ENCODE measurements at regions not wholly inside any gene's neighbourhood (a gene's known extent, or its start where the extent isn't known, plus 50 kb on each side); places are given as distances from the start of the nearest gene placed in this dataset.

DNA sequence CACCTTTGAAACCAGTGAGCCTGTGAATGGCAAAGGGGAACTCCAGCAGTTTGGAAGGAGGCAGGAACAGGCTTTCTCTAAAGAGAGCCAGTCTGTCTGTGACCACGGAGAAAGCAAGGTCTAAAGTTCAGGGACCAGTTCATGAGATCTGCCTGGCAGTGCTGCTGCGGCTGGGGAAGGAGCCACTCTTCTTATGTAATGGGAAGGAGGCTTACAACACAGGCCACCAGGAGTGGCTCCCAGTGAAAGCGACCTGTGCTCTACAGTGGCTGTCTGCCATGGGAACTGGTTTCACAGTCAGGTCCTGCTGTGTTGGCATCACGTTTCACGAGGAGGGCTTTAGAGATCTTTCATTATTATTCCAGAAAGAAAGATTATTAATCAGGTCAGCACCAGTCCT, 291.9 kb upstream of the PRDM1 start:
- H3K4me3 ChIP-seq (ENCODE audit: low read depth, low read length) = no peak overlapping the region
- DNase-seq (ENCODE audit: low read depth) = peak; percentile 23
- in situ Hi-C loops (cut with HindIII; ENCODE audit: low sequenced_read_pairs) = no loop called here
- TF ChIP-seq, protein P1, sequence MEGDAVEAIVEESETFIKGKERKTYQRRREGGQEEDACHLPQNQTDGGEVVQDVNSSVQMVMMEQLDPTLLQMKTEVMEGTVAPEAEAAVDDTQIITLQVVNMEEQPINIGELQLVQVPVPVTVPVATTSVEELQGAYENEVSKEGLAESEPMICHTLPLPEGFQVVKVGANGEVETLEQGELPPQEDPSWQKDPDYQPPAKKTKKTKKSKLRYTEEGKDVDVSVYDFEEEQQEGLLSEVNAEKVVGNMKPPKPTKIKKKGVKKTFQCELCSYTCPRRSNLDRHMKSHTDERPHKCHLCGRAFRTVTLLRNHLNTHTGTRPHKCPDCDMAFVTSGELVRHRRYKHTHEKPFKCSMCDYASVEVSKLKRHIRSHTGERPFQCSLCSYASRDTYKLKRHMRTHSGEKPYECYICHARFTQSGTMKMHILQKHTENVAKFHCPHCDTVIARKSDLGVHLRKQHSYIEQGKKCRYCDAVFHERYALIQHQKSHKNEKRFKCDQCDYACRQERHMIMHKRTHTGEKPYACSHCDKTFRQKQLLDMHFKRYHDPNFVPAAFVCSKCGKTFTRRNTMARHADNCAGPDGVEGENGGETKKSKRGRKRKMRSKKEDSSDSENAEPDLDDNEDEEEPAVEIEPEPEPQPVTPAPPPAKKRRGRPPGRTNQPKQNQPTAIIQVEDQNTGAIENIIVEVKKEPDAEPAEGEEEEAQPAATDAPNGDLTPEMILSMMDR (IDR thresholded peaks at IDR 0.05; ENCODE audit: low read depth, low read length, missing control alignments) = no peak

DNA sequence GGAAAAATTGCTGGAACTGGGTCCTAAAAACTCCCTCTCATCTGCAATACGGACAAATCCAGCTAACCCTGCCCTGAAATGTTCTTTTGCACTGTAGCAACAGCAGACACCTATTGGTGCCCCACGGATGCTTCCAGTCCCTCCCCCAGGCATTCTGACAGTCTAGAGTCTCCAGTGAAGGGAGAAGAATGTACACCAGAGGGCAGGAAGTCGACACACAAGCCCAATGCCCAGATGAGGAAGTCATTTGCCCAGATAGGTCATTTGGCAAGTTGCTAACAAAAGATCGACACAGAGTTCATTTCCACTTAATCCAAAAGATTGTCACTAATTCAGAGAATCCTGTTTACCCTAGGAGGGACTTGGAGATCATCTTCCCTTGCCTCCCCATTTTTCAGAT, 293.0 kb upstream of the PRDM1 start:
- no peak overlapping the region for H3K4me3 ChIP-seq (ENCODE audit: low read depth, low read length)
- DNase-seq (ENCODE audit: low read depth) = no peak
- in situ Hi-C loops (cut with HindIII; ENCODE audit: low sequenced_read_pairs) = no loop called here
- TF ChIP-seq, protein P1 (IDR thresholded peaks at IDR 0.05; ENCODE audit: low read depth, low read length, missing control alignments) = no peak

DNA sequence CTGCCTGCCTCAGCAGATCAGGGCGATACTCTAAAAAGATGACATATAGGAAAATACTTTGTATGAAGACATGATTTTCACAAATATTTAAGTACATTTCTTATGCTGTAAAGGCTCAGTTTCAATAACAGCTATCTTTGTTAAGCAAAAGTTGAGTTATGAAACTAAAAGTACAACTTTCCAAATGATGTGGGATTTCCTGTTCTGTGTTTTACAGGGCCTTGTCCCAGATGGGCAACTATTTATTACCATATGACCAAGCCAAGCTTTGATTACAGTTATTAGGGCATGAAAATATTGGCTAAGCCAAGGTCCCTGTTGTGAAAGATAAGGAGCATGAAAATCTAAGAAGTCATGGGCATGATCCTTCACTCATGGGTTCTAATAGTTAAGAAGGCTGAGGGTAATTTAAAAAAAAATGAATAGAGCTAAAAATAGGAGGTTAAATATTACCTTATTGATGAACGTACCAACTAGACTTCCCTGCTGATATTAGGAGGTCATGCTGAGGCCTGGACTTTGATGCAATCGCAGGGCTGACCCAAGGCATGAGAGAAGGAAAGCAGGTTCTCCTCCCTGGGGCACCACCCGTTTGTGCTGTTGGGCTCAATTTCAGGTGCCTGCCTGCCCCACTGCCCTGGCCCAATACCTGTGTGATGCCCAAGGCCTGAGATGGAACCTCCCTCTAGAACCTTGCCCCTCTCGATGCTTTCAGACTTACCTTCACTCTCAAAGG, 294.4 kb upstream of the PRDM1 start:
- H3K4me3 ChIP-seq (ENCODE audit: low read depth, low read length) = no peak overlapping the region
- TF ChIP-seq, protein P1 (IDR thresholded peaks at IDR 0.05; ENCODE audit: low read depth, low read length, missing control alignments) = no peak
- in situ Hi-C loops (cut with HindIII; ENCODE audit: low sequenced_read_pairs) = no loop called here
- DNase-seq (ENCODE audit: low read depth) = no peak

DNA sequence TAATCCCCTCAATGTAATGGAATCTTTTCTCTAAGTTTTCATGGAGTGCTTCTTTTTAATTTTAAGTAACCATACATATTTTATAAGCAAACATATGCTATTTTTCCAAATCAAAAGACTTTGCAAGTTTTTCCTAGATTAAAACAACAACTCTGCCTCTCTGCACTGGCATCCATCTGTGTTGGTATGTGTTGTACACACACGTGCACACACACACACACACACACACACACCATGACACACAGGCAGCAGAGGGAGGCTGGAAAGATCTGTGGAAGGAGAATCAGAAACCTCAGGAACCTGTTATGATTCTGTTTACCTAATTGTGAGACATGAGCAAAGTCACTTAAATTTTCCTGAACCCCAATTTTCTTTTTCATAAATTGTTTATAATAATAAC, 295.0 kb upstream of the PRDM1 start:
- in situ Hi-C loops (cut with HindIII; ENCODE audit: low sequenced_read_pairs) = no loop called here
- no peak for DNase-seq (ENCODE audit: low read depth)
- TF ChIP-seq, protein P1 (IDR thresholded peaks at IDR 0.05; ENCODE audit: low read depth, low read length, missing control alignments) = no peak
- H3K4me3 ChIP-seq (ENCODE audit: low read depth, low read length) = no peak overlapping the region

DNA sequence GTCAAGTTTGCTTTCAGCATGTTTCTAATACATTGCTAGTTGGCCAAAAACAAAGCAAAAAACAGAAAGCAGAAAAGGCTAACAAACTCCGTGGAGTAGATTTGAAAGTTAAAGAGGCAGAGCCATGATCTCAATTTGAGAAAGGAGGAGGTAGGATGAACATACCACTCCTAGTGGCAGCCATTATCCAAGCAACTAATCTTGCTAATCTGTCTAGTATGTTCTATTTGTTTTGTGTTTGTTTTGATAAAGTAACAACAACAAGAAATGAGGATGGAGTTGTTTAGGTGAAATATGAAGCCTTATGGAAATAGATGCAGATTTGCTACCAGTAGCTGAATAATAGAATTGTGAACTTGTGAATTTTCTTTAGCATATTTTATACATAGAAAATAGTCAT, 295.5 kb upstream of the PRDM1 start:
- in situ Hi-C loops (cut with HindIII; ENCODE audit: low sequenced_read_pairs) = no loop called here
- no peak overlapping the region for H3K4me3 ChIP-seq (ENCODE audit: low read depth, low read length)
- TF ChIP-seq, protein P1 (IDR thresholded peaks at IDR 0.05; ENCODE audit: low read depth, low read length, missing control alignments) = peak; percentile 20
- no peak for DNase-seq (ENCODE audit: low read depth)

DNA sequence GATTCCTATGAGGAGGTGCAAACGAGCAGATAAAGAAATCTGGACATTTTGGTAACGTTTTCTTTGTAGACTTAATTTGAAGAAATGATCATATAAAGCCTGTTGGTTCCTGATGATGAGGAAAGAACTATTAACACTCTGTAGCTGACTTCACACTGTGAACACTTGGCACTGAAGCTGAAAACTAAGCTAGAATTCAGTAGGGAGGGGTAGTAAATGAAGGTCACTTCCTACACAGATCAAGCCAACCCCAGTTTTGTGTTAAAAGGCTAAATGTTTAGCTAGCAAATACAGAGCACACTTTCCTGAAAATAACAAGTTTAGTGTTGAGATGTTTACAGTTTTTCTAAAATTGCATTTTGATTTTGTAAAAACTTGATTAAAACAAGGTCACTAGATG, 296.2 kb upstream of the PRDM1 start:
- no peak overlapping the region for H3K4me3 ChIP-seq (ENCODE audit: low read depth, low read length)
- TF ChIP-seq, protein P1 (IDR thresholded peaks at IDR 0.05; ENCODE audit: low read depth, low read length, missing control alignments) = no peak
- DNase-seq (ENCODE audit: low read depth) = no peak
- in situ Hi-C loops (cut with HindIII; ENCODE audit: low sequenced_read_pairs) = no loop called here
